ENCODE measurements at regions not wholly inside any gene's neighbourhood (a gene's known extent, or its start where the extent isn't known, plus 50 kb on each side); places are given as distances from the start of the nearest gene placed in this dataset.

DNA sequence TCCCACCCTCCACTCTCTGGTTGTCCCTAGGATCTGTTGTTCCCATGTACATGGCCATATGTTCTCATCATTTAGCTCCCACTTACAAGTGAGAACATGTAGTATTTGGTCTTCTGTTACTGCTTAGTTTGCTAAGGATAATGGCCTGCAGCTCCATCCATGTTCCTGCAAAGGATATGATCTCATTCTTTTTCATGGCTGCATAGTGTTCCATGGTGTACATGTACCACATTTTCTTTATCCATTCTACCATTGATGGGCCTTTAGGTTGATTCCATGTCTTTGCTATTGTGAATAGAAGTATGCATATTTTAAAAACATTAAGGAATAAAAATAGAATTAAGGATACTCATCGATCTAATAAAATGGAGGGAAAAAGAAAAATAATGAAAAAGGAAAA, 278.4 kb downstream of the MBNL1 start:
- H3K36me3 ChIP-seq (ENCODE audit: control insufficient read depth, insufficient read depth, low read length): no peaks in the 10 kb centered on the region
- no CpG with 5 or more reads among the region's 1 CpG for WGBS, 2 experiments

DNA sequence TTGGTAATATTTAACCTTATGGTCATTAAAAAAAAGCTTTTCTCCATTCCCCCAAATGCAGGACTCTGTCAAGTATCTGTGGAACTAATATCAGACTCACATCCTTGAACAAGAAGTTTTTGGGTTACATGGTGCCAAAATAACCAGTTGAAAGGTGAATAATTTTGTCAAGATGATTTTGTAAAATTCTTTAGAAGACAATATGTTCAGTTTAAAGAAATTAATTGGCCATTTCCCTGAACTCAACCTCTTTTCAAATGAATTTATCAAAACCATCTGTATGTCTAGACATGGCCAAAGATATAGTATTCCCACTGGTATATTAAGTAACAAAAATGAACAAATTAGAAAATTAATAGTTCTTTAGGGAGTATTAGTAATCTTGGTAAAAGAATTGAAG, 280.5 kb downstream of the MBNL1 start:
- no peaks in the 10 kb centered on the region for H3K4me1 ChIP-seq (ENCODE audit: control insufficient read depth, insufficient read depth, low read length)
- H3K36me3 ChIP-seq (ENCODE audit: control insufficient read depth, insufficient read depth, low read length): no peaks in the 10 kb centered on the region
- H3K9me3 ChIP-seq (ENCODE audit: control insufficient read depth, low read length): no peaks in the 10 kb centered on the region
- H3K27ac ChIP-seq (ENCODE audit: insufficient read depth, low read depth, low read length, poor library complexity, severe bottlenecking): no peak overlapping the region
- H3K4me3 ChIP-seq (ENCODE audit: insufficient read depth, low read depth, low read length): no peak overlapping the region
- no peaks in the 10 kb centered on the region for H3K27me3 ChIP-seq (ENCODE audit: control insufficient read depth, insufficient read depth, low read length, poor library complexity, severe bottlenecking)

More for the DNA sequence above, 278.4 kb downstream of the MBNL1 start:
- Histone ChIP-seq H3K4me1 (ENCODE audit: control insufficient read depth, insufficient read depth, low read length) (no peaks in the 10 kb centered on the region), H3K4me3 (ENCODE audit: insufficient read depth, low read depth, low read length) (no peak overlapping the region), H3K27ac (ENCODE audit: insufficient read depth, low read depth, low read length, poor library complexity, severe bottlenecking) (no peak overlapping the region), H3K9me3 (ENCODE audit: control insufficient read depth, low read length) (no peaks in the 10 kb centered on the region), H3K27me3 (ENCODE audit: control insufficient read depth, insufficient read depth, low read length, poor library complexity, severe bottlenecking) (no peaks in the 10 kb centered on the region)

DNA sequence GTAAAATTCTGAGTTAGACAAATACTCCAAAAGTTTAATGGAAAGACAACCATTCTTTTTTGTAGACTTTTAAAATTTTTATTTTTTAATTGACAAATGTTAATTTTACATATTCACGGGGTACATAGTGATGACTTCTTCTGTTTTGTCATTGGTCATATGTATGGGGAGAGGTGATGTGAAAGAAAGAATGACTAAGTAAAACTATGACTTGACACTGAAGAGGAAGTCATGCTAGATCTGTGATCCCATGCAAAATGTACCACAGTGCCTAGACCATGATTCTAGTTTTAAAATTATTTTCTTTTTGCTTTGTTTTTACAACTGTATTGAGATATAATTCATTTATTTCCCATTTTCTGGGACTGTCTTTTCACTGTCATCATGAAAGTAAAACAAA, 281.6 kb downstream of the MBNL1 start:
- no peaks in the 10 kb centered on the region for H3K36me3 ChIP-seq (ENCODE audit: control insufficient read depth, insufficient read depth, low read length)
- 92 to 100% methylated on average over 1 of the region's 1 CpG for WGBS, 2 experiments
- H3K4me3 ChIP-seq (ENCODE audit: insufficient read depth, low read depth, low read length): no peak overlapping the region
- H3K4me1 ChIP-seq (ENCODE audit: control insufficient read depth, insufficient read depth, low read length): no peaks in the 10 kb centered on the region
- no peak overlapping the region for H3K27ac ChIP-seq (ENCODE audit: insufficient read depth, low read depth, low read length, poor library complexity, severe bottlenecking)
- H3K9me3 ChIP-seq (ENCODE audit: control insufficient read depth, low read length): no peaks in the 10 kb centered on the region
- H3K27me3 ChIP-seq (ENCODE audit: control insufficient read depth, insufficient read depth, low read length, poor library complexity, severe bottlenecking): no peaks in the 10 kb centered on the region

DNA sequence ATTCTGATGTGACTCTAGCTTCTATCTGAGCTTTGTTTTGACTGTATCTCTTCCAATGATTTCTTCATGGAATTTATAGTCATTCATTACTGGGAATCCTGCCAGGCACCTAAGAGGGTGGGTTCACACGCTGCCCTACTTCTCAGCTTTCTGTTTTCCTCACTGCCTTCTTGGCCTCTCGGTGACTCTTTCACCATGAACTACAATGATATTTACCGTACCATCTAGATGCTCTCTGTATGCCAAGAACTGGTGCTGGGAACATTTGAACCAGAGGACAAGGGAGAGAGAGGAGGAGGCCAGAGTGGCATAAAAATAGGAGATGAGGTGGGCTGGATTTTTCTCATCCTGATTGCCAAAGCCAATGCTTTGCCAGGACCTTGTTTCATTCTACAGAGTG, 280.0 kb upstream of the P2RY1 start:
- no peaks in the 10 kb centered on the region for H3K4me1 ChIP-seq (ENCODE audit: control insufficient read depth, insufficient read depth, low read length)
- H3K27ac ChIP-seq (ENCODE audit: insufficient read depth, low read depth, low read length, poor library complexity, severe bottlenecking): no peak overlapping the region
- no peaks in the 10 kb centered on the region for H3K9me3 ChIP-seq (ENCODE audit: control insufficient read depth, low read length)
- H3K4me3 ChIP-seq (ENCODE audit: insufficient read depth, low read depth, low read length): no peak overlapping the region
- no peaks in the 10 kb centered on the region for H3K27me3 ChIP-seq (ENCODE audit: control insufficient read depth, insufficient read depth, low read length, poor library complexity, severe bottlenecking)
- 91 to 93% methylated on average over 3 of the region's 3 CpGs for WGBS, 2 experiments
- no peaks in the 10 kb centered on the region for H3K36me3 ChIP-seq (ENCODE audit: control insufficient read depth, insufficient read depth, low read length)

DNA sequence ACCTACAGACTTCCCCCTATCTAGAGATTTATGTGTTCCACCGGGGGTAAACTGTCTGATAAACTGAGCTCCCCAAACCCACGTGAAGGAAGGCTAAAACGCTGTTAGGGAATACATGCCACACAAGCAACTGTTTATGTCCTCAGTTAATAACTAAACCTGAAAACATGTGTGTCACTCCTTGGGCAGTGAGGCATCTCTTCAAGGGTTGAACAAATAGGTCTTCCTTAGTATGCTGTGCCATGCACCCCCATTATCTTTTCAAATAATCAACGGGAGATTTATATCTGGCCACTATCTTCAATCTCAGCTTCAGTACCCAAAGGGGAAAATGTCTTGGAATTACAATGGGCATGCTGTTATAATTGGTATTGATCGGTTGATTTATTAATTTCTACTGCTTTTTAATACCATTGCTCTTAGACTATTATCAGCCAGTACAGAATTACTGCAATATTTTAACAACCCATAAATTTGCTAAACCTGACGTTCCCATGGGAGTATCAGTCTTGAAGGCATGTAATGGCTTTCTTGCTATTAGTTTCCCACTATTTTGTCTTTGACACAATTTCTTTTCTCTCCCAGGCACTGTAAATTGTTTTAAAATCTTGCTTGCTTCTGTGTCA, 279.2 kb upstream of the P2RY1 start:
- Histone ChIP-seq H3K4me3 (ENCODE audit: insufficient read depth, low read depth, low read length) (no peak overlapping the region), H3K27me3 (ENCODE audit: control insufficient read depth, insufficient read depth, low read length, poor library complexity, severe bottlenecking) (no peaks in the 10 kb centered on the region), H3K9me3 (ENCODE audit: control insufficient read depth, low read length) (no peaks in the 10 kb centered on the region), H3K4me1 (ENCODE audit: control insufficient read depth, insufficient read depth, low read length) (no peaks in the 10 kb centered on the region), H3K27ac (ENCODE audit: insufficient read depth, low read depth, low read length, poor library complexity, severe bottlenecking) (no peak overlapping the region), H3K36me3 (ENCODE audit: control insufficient read depth, insufficient read depth, low read length) (no peaks in the 10 kb centered on the region)
- WGBS, 2 experiments: 86 to 94% methylated on average over 5 of the region's 6 CpGs

DNA sequence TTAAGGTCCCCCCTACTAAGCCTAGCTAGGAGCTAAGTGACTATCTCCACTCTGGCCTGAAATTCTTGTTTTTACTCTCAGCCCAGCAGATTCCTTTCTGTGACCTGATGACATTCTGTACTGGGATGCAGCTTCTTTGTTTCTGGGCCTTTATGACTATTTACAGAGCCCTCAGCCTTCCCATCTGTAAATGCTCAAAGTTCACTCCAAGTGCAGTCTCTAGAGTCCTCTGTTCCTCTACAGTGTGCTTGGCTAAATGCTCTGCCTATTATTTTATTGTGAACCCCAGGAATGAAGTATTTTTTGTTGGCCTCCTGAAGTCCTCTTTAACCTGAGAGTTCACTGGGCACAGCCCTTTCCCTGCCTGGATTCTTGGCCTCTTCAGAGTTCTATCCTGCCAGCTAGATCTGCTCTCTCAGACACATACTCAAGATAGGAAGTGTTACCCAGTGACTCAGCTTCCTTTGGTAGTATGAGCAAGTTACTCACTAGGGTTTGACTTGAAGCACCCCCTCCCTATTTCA, 278.1 kb upstream of the P2RY1 start:
- Histone ChIP-seq H3K4me1 (ENCODE audit: control insufficient read depth, insufficient read depth, low read length) (no peaks in the 10 kb centered on the region), H3K4me3 (ENCODE audit: insufficient read depth, low read depth, low read length) (no peak overlapping the region), H3K36me3 (ENCODE audit: control insufficient read depth, insufficient read depth, low read length) (no peaks in the 10 kb centered on the region), H3K9me3 (ENCODE audit: control insufficient read depth, low read length) (no peaks in the 10 kb centered on the region), H3K27me3 (ENCODE audit: control insufficient read depth, insufficient read depth, low read length, poor library complexity, severe bottlenecking) (no peaks in the 10 kb centered on the region), H3K27ac (ENCODE audit: insufficient read depth, low read depth, low read length, poor library complexity, severe bottlenecking) (no peak overlapping the region)

DNA sequence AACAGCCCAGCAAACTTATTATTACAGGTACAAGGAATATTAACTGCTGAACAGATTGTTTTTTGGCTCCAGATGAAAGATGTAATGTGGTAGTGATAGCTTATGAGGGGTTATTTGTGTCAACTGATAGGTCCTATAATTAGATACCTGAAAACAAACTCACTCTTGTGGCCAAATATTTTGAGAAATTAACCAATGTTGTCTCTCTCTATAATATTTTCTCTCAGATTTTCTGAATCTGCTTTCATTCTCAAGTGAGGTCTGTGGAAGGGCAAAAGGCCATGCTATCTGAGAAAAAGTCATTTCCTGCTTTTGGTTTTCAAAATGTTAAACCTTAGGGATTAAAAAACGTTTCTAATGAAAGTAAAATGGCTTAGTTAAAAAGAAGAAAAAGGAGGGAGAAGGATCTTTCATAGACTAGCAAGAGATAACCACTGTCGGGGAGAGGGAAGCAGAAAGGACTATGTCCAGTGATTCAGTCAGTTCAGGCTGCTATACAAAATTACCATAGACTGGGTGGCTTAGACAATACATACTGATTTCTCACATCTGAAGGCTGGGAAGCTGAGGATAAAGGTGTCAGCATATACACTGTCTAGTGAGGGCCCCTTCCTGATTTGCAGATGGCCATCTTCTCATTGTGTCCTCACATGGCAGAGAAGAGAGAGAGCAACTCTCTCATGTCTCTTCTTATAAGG, 277.5 kb upstream of the P2RY1 start:
- WGBS, 2 experiments: 70 to 82% methylated on average over 2 of the region's 2 CpGs
- Histone ChIP-seq H3K9me3 (ENCODE audit: control insufficient read depth, low read length) (no peaks in the 10 kb centered on the region), H3K4me1 (ENCODE audit: control insufficient read depth, insufficient read depth, low read length) (no peaks in the 10 kb centered on the region), H3K4me3 (ENCODE audit: insufficient read depth, low read depth, low read length) (no peak overlapping the region), H3K27me3 (ENCODE audit: control insufficient read depth, insufficient read depth, low read length, poor library complexity, severe bottlenecking) (no peaks in the 10 kb centered on the region), H3K27ac (ENCODE audit: insufficient read depth, low read depth, low read length, poor library complexity, severe bottlenecking) (no peak overlapping the region), H3K36me3 (ENCODE audit: control insufficient read depth, insufficient read depth, low read length) (no peaks in the 10 kb centered on the region)

DNA sequence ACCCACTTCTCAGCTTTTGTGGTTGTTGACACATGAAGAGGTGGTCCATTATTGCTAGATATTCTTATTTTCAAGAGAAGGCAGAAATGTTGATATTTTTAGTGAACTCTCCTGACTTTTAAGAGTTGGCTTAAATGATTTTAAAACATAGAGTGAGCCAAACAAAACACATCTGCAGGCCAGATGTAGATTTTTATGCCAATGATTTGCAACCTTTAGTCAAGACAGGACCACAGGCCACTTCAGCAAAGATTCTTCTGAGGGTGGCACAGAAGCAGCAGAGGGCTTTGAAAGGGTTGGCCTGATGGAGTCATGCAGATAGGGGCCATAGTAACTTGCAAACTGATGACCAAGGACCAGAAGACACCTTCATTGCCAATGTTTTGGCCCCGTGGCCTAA, 276.5 kb upstream of the P2RY1 start:
- Histone ChIP-seq H3K9me3 (ENCODE audit: control insufficient read depth, low read length) (no peaks in the 10 kb centered on the region), H3K27me3 (ENCODE audit: control insufficient read depth, insufficient read depth, low read length, poor library complexity, severe bottlenecking) (no peaks in the 10 kb centered on the region), H3K4me1 (ENCODE audit: control insufficient read depth, insufficient read depth, low read length) (no peaks in the 10 kb centered on the region), H3K36me3 (ENCODE audit: control insufficient read depth, insufficient read depth, low read length) (no peaks in the 10 kb centered on the region), H3K4me3 (ENCODE audit: insufficient read depth, low read depth, low read length) (no peak overlapping the region), H3K27ac (ENCODE audit: insufficient read depth, low read depth, low read length, poor library complexity, severe bottlenecking) (no peak overlapping the region)
- 80 to 86% methylated on average over 1 of the region's 1 CpG for WGBS, 2 experiments

DNA sequence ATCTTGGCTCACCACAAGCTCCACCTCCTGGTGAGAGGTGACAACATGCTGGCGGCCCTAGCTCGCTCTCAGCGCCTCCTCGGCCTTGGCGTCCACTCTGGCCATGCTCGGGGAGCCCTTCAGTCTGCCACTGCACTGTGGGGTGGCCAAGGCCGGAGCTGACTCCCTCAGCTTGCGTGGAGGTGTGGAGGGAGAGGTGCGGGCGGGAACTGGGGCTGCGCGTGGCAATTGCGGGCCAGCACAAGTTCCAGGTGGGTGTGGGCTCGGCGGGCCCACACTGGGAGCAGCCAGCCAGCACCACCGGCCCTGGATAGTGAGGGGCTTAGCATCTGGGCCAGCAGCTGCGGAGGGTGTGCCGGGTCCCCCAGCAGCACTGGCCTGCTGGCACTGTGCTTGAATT, 275.7 kb upstream of the P2RY1 start:
- no peaks in the 10 kb centered on the region for H3K27me3 ChIP-seq (ENCODE audit: control insufficient read depth, insufficient read depth, low read length, poor library complexity, severe bottlenecking)
- no peaks in the 10 kb centered on the region for H3K9me3 ChIP-seq (ENCODE audit: control insufficient read depth, low read length)
- H3K36me3 ChIP-seq (ENCODE audit: control insufficient read depth, insufficient read depth, low read length): no peaks in the 10 kb centered on the region
- no peak overlapping the region for H3K4me3 ChIP-seq (ENCODE audit: insufficient read depth, low read depth, low read length)
- WGBS, 2 experiments: 93% methylated on average over 18 of the region's 18 CpGs
- H3K4me1 ChIP-seq (ENCODE audit: control insufficient read depth, insufficient read depth, low read length): no peaks in the 10 kb centered on the region
- H3K27ac ChIP-seq (ENCODE audit: insufficient read depth, low read depth, low read length, poor library complexity, severe bottlenecking): no peak overlapping the region

DNA sequence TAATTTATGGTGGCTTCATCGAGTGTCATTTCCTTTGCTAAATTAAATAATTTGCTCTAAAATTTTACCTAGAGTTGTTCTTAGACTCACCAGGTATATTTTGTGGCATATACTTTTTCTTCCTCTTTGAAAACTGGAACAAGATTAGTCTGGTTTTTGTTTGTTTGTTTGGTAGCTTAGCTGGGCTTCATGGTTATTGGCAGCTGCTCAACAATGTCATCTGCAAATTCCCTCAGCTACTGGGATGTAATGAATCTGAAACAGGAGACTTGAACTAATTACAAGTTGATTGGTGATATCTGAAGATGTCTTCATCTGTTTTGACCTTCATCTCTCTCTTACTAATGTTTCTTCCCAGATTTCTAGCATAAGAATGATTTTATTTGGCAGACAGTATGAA, 270.5 kb upstream of the P2RY1 start:
- WGBS, 2 experiments: 89% methylated on average over 1 of the region's 1 CpG; no CpG with 5 or more reads in 1 of the 2 experiments
- Histone ChIP-seq H3K27ac (ENCODE audit: insufficient read depth, low read depth, low read length, poor library complexity, severe bottlenecking) (no peak overlapping the region), H3K4me1 (ENCODE audit: control insufficient read depth, insufficient read depth, low read length) (no peaks in the 10 kb centered on the region), H3K9me3 (ENCODE audit: control insufficient read depth, low read length) (no peaks in the 10 kb centered on the region), H3K4me3 (ENCODE audit: insufficient read depth, low read depth, low read length) (no peak overlapping the region), H3K27me3 (ENCODE audit: control insufficient read depth, insufficient read depth, low read length, poor library complexity, severe bottlenecking) (no peaks in the 10 kb centered on the region), H3K36me3 (ENCODE audit: control insufficient read depth, insufficient read depth, low read length) (no peaks in the 10 kb centered on the region)
